HEK293 (cell line): ENCODE measurements at regions not wholly inside any gene's neighbourhood (a gene's known extent, or its start where the extent isn't known, plus 50 kb on each side); places are given as distances from the start of the nearest gene placed in this dataset.

Experiments
- CTCF ChIA-PET: fragments of 350-600 bp; formaldehyde crosslinking; extraction: SDS; loops from one replicate; lab custom pipeline; 2021; ENCODE audit warnings: antibody characterized with exemption; lab: Yijun Ruan, JAX
- POLR2A ChIA-PET: fragments of 300-600 bp; formaldehyde crosslinking; extraction: SDS; loops from one replicate; lab custom pipeline; 2020; ENCODE audit warnings: antibody characterized with exemption, inconsistent platforms; lab: Yijun Ruan, JAX
- H3K27ac ChIP-seq: fragments of 200-500 bp; sonication (Bioruptor generic); 2 replicates; pipeline ENCODE4 v1.5.1; 2014; ENCODE audit warnings: low read depth, low read length, control low read depth, inconsistent platforms; ENCODE audit errors: extremely low read depth
- H3K36me3 ChIP-seq, 2 experiments: fragments of 200-500 bp in 1 of 2; sonication (Bioruptor generic) in 1 of 2; 1 replicate in 1 of 2; 2 replicates in 1 of 2; pipeline ENCODE4 v1.5.1; 2014 to 2017; ENCODE audit warnings: inconsistent platforms in 2 of 2, low read length in 2 of 2; ENCODE audit not compliant: control insufficient read depth in 2 of 2, insufficient read depth in 1 of 2
- H3K4me1 ChIP-seq: fragments of 200-500 bp; sonication (Bioruptor generic); 2 replicates; pipeline ENCODE4 v1.5.1; 2014; ENCODE audit warnings: mild to moderate bottlenecking, low read length, inconsistent platforms; ENCODE audit not compliant: control insufficient read depth, insufficient read depth
- H3K4me3 ChIP-seq: 2 replicates; pipeline ENCODE4 v1.5.1; 2011; ENCODE audit warnings: low read depth, mild to moderate bottlenecking, control low read depth, low read length, moderate library complexity
- H3K9me3 ChIP-seq: fragments of 200-500 bp; sonication (Bioruptor generic); 2 replicates; pipeline ENCODE4 v1.5.1; 2014; ENCODE audit warnings: low read depth, low read length, inconsistent platforms; ENCODE audit not compliant: control insufficient read depth, insufficient read depth
- BCL11A ChIP-seq: fragments of 450-650 bp; formaldehyde crosslinking; IDR thresholded peaks from 2 replicates; pipeline ENCODE4 v1.5.1; 2016; ENCODE audit warnings: low read depth, missing biosample characterization, missing genetic modification characterization
- GLIS1 ChIP-seq: fragments of 450-650 bp; formaldehyde crosslinking; IDR thresholded peaks from 2 replicates; pipeline ENCODE4 v1.5.1; 2016; ENCODE audit warnings: missing biosample characterization, missing genetic modification characterization
- KLF9 ChIP-seq: fragments of 450-650 bp; formaldehyde crosslinking; IDR thresholded peaks from 2 replicates; pipeline ENCODE4 v1.5.1; 2016; ENCODE audit warnings: missing biosample characterization, missing genetic modification characterization, low read depth
- MYNN ChIP-seq: fragments of 450-650 bp; formaldehyde crosslinking; IDR thresholded peaks from 2 replicates; pipeline ENCODE4 v1.5.1; 2016; ENCODE audit warnings: missing biosample characterization, missing genetic modification characterization, borderline replicate concordance
- OVOL3 ChIP-seq: fragments of 450-650 bp; formaldehyde crosslinking; IDR thresholded peaks from 2 replicates; pipeline ENCODE4 v1.5.1; 2016; ENCODE audit warnings: missing biosample characterization, missing genetic modification characterization
- PRDM1 ChIP-seq: fragments of 450-650 bp; formaldehyde crosslinking; IDR thresholded peaks from 2 replicates; pipeline ENCODE4; 2016; ENCODE audit warnings: missing biosample characterization, missing genetic modification characterization
- RBAK ChIP-seq: fragments of 450-650 bp; formaldehyde crosslinking; IDR thresholded peaks from 2 replicates; pipeline ENCODE4 v1.5.1; 2016; ENCODE audit warnings: missing biosample characterization, missing genetic modification characterization
- ZBTB17 ChIP-seq: fragments of 450-650 bp; formaldehyde crosslinking; IDR thresholded peaks from 2 replicates; pipeline ENCODE4 v1.5.1; 2016; ENCODE audit warnings: missing biosample characterization, missing genetic modification characterization
- ZNF121 ChIP-seq: fragments of 450-650 bp; formaldehyde crosslinking; IDR thresholded peaks from 2 replicates; pipeline ENCODE4 v1.5.1; 2016; ENCODE audit warnings: missing biosample characterization, missing genetic modification characterization
- ZNF138 ChIP-seq: fragments of 450-650 bp; formaldehyde crosslinking; IDR thresholded peaks from 2 replicates; pipeline ENCODE4 v1.5.1; 2016; ENCODE audit warnings: missing biosample characterization, missing genetic modification characterization, borderline replicate concordance
- ZNF302 ChIP-seq: fragments of 450-650 bp; formaldehyde crosslinking; IDR thresholded peaks from 2 replicates; pipeline ENCODE4 v1.5.1; 2016; ENCODE audit warnings: missing biosample characterization, missing genetic modification characterization, low read depth
- ZNF311 ChIP-seq: fragments of 450-650 bp; formaldehyde crosslinking; IDR thresholded peaks from 2 replicates; pipeline ENCODE4 v1.5.1; 2017; ENCODE audit warnings: missing biosample characterization, missing genetic modification characterization, borderline replicate concordance
- ZNF335 ChIP-seq: fragments of 450-650 bp; formaldehyde crosslinking; conservative IDR thresholded peaks from 2 replicates; pipeline ENCODE4 v1.5.1; 2016; ENCODE audit warnings: missing biosample characterization, missing genetic modification characterization
- ZNF433 ChIP-seq: fragments of 450-650 bp; formaldehyde crosslinking; IDR thresholded peaks from 2 replicates; pipeline ENCODE4 v1.5.1; 2016; ENCODE audit warnings: missing biosample characterization, missing genetic modification characterization, low read depth
- ZNF514 ChIP-seq: fragments of 450-650 bp; formaldehyde crosslinking; IDR thresholded peaks from 2 replicates; pipeline ENCODE4 v1.5.1; 2016; ENCODE audit warnings: missing biosample characterization, missing genetic modification characterization
- ZNF529 ChIP-seq: fragments of 450-650 bp; formaldehyde crosslinking; IDR thresholded peaks from 2 replicates; pipeline ENCODE4 v1.5.1; 2017; ENCODE audit warnings: missing genetic modification characterization, missing biosample characterization; ENCODE audit not compliant: insufficient replicate concordance
- ZNF549 ChIP-seq: fragments of 450-650 bp; IDR thresholded peaks from 2 replicates; pipeline ENCODE4 v1.5.1; 2018; ENCODE audit warnings: missing biosample characterization, missing genetic modification characterization, mild to moderate bottlenecking, inconsistent platforms, moderate library complexity
- ZNF571 ChIP-seq: fragments of 450-650 bp; formaldehyde crosslinking; IDR thresholded peaks from 2 replicates; pipeline ENCODE4 v1.5.0; 2017; ENCODE audit warnings: missing biosample characterization, missing genetic modification characterization
- ZNF658 ChIP-seq: fragments of 450-650 bp; formaldehyde crosslinking; IDR thresholded peaks from 2 replicates; pipeline ENCODE4; 2016; ENCODE audit warnings: missing biosample characterization, missing genetic modification characterization
- ZNF768 ChIP-seq: fragments of 450-650 bp; formaldehyde crosslinking; IDR thresholded peaks from 2 replicates; pipeline ENCODE4 v1.5.1; 2018; ENCODE audit warnings: missing biosample characterization, mild to moderate bottlenecking, missing genetic modification characterization
- ZNF777 ChIP-seq: fragments of 450-650 bp; formaldehyde crosslinking; IDR thresholded peaks from 2 replicates; pipeline ENCODE4 v1.5.1; 2017; ENCODE audit warnings: missing biosample characterization, missing genetic modification characterization, borderline replicate concordance
- TF ChIP-seq, protein P1 (sequence below): fragments of 450-650 bp; formaldehyde crosslinking; IDR thresholded peaks from 2 replicates; pipeline ENCODE4 v1.5.1; 2016; ENCODE audit warnings: missing biosample characterization, missing genetic modification characterization
- TF ChIP-seq, protein P2 (sequence below): fragments of 450-650 bp; formaldehyde crosslinking; IDR thresholded peaks from 2 replicates; pipeline ENCODE4 v1.5.1; 2016; ENCODE audit warnings: missing biosample characterization, missing genetic modification characterization
- TF ChIP-seq, protein P3 (sequence below): fragments of 450-650 bp; formaldehyde crosslinking; optimal IDR thresholded peaks from 2 replicates; pipeline ENCODE3; 2016; ENCODE audit warnings: missing biosample characterization, mild to moderate bottlenecking, missing genetic modification characterization
- TF ChIP-seq, protein P4 (sequence below): fragments of 450-650 bp; formaldehyde crosslinking; IDR thresholded peaks from 2 replicates; pipeline ENCODE4 v1.5.1; 2016; ENCODE audit warnings: missing biosample characterization, missing genetic modification characterization
- TF ChIP-seq, protein P5 (sequence below): fragments of 450-650 bp; formaldehyde crosslinking; IDR thresholded peaks from 2 replicates; pipeline ENCODE4 v1.5.1; 2016; ENCODE audit warnings: missing biosample characterization, missing genetic modification characterization

DNA sequence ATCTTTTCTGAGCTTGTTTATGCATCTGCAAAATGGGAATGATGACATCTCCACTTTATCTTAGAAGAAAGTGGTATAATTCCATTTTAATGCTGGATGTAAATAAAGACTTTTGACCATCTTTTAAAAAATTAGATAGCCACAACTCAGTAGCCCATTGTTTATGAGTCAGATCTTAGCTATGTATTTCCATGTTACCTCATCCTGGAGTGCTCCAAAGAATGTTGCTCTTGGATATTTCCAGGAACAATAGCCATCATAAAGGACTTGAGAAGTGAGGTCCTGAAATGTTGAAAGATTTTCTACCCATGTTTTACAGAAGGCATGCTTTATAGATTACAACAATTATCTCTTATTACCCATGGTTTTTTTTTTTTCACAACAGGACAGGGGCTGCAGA is 229.3 kb upstream of the EDNRB start (continued):
- no peak for TF ChIP-seq MYNN
- no peak for TF ChIP-seq ZNF514

DNA sequence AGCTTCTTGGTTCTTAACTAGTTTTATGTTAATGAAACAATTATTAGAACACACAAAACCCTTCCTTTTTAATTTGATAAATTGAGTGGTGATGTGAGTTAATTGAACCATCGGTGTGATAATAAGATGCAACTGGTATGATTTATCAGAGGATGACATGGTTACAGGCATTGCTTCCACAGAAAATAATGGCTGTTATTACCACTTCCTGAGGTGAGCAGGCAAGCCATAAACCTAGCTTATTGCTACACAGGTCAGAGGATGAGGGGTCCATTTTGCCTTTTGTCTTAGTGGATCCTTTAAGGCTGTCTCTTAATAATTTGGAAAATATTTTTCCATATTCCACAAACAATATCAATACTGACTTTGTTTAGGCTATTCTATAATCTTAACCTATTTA is 226.6 kb upstream of the EDNRB start:
- H3K27ac ChIP-seq = no peak overlapping the region
- CTCF ChIA-PET = interaction anchor here (0.8 to 1.1 kb wide), 2 partner anchors 24 to 96 kb away, joined by 3 read pairs; no protein-coding TSS in a partner anchor

DNA sequence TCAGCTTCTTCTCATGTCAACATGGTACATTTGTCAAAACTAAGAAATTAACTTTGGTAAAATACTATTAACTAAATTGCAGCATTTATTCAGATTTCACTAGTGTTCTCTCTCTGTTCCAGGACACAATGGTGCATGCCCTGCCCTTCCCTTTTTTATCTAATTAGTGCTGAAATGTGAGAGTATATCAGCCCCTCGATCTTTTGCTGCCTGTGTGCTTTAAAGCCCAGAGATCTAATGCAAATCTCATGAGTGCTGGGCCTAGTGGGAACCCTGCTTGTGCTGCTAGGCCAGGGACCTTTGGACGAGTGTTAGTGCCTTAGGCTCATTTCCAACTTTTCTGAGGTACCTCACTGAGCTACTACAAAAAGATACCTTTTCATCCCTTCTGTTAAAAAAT is 221.1 kb upstream of the EDNRB start:
- no peaks in the 10 kb centered on the region for H3K36me3 ChIP-seq
- no peak overlapping the region for H3K4me3 ChIP-seq
- H3K27ac ChIP-seq = no peak overlapping the region
- CTCF ChIA-PET = interaction anchor here (0.7 to 3.1 kb wide), 5 partner anchors 8 to 839 kb away, joined by 3 to 18 read pairs (median 3); no protein-coding TSS in a partner anchor
- POLR2A ChIA-PET = no interaction called here
- H3K9me3 ChIP-seq = no peaks in the 10 kb centered on the region
- H3K4me1 ChIP-seq = no peaks in the 10 kb centered on the region
- TF ChIP-seq ZNF311 (tag by site-specific recombination) (no peak), ZNF302 (tag by site-specific recombination) (no peak), ZNF138 (no peak), ZNF658 (tag by site-specific recombination) (no peak), RBAK (tag by site-specific recombination) (no peak), ZNF335 (tag by site-specific recombination) (no peak), ZNF121 (tag by site-specific recombination) (no peak), BCL11A (tag by site-specific recombination) (no peak), ZNF529 (tag by site-specific recombination) (no peak)
- TF ChIP-seq, protein P1, sequence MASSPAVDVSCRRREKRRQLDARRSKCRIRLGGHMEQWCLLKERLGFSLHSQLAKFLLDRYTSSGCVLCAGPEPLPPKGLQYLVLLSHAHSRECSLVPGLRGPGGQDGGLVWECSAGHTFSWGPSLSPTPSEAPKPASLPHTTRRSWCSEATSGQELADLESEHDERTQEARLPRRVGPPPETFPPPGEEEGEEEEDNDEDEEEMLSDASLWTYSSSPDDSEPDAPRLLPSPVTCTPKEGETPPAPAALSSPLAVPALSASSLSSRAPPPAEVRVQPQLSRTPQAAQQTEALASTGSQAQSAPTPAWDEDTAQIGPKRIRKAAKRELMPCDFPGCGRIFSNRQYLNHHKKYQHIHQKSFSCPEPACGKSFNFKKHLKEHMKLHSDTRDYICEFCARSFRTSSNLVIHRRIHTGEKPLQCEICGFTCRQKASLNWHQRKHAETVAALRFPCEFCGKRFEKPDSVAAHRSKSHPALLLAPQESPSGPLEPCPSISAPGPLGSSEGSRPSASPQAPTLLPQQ (tag by site-specific recombination) = no peak

More for the DNA sequence above, 226.6 kb upstream of the EDNRB start:
- Histone ChIP-seq H3K9me3 (no peaks in the 10 kb centered on the region), H3K36me3 (no peaks in the 10 kb centered on the region), H3K4me1 (no peaks in the 10 kb centered on the region), H3K4me3 (no peak overlapping the region)
- TF ChIP-seq, protein P2, sequence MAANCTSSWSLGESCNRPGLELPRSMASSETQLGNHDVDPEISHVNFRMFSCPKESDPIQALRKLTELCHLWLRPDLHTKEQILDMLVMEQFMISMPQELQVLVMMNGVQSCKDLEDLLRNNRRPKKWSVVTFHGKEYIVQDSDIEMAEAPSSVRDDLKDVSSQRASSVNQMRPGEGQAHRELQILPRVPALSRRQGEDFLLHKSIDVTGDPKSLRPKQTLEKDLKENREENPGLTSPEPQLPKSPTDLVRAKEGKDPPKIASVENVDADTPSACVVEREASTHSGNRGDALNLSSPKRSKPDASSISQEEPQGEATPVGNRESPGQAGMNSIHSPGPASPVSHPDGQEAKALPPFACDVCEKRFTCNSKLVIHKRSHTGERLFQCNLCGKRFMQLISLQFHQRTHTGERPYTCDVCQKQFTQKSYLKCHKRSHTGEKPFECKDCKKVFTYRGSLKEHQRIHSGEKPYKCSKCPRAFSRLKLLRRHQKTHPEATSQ (tag by site-specific recombination) = no peak
- TF ChIP-seq, protein P3, sequence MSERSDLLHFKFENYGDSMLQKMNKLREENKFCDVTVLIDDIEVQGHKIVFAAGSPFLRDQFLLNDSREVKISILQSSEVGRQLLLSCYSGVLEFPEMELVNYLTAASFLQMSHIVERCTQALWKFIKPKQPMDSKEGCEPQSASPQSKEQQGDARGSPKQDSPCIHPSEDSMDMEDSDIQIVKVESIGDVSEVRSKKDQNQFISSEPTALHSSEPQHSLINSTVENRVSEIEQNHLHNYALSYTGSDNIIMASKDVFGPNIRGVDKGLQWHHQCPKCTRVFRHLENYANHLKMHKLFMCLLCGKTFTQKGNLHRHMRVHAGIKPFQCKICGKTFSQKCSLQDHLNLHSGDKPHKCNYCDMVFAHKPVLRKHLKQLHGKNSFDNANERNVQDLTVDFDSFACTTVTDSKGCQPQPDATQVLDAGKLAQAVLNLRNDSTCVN (tag by site-specific recombination) = no peak
- TF ChIP-seq, protein P4, sequence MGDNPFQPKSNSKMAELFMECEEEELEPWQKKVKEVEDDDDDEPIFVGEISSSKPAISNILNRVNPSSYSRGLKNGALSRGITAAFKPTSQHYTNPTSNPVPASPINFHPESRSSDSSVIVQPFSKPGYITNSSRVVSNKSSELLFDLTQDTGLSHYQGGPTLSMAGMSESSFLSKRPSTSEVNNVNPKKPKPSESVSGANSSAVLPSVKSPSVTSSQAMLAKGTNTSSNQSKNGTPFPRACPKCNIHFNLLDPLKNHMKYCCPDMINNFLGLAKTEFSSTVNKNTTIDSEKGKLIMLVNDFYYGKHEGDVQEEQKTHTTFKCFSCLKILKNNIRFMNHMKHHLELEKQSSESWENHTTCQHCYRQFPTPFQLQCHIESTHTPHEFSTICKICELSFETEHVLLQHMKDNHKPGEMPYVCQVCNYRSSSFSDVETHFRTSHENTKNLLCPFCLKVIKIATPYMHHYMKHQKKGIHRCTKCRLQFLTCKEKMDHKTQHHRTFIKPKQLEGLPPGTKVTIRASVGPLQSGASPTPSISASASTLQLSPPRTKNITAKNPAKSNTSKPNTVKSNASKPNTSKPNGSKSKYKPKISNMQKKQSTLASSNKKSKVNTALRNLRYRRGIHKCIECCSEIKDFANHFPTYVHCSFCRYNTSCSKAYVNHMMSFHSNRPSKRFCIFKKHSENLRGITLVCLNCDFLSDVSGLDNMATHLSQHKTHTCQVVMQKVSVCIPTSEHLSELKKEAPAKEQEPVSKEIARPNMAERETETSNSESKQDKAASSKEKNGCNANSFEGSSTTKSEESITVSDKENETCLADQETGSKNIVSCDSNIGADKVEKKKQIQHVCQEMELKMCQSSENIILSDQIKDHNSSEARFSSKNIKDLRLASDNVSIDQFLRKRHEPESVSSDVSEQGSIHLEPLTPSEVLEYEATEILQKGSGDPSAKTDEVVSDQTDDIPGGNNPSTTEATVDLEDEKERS (tag by site-specific recombination) = no peak
- no peak for TF ChIP-seq ZNF768 (tag by site-specific recombination)
- no peak for TF ChIP-seq ZNF433
- TF ChIP-seq PRDM1 = no peak
- TF ChIP-seq ZNF549 (tag by site-specific recombination) = no peak
- TF ChIP-seq OVOL3 (tag by site-specific recombination) = no peak
- no peak for TF ChIP-seq GLIS1 (tag by site-specific recombination)
- no peak for TF ChIP-seq KLF9 (tag by site-specific recombination)
- TF ChIP-seq ZBTB17 (tag by site-specific recombination) = no peak
- TF ChIP-seq ZNF571 (tag by site-specific recombination) = no peak
- TF ChIP-seq ZNF777 (tag by site-specific recombination) = no peak
- TF ChIP-seq, protein P5, sequence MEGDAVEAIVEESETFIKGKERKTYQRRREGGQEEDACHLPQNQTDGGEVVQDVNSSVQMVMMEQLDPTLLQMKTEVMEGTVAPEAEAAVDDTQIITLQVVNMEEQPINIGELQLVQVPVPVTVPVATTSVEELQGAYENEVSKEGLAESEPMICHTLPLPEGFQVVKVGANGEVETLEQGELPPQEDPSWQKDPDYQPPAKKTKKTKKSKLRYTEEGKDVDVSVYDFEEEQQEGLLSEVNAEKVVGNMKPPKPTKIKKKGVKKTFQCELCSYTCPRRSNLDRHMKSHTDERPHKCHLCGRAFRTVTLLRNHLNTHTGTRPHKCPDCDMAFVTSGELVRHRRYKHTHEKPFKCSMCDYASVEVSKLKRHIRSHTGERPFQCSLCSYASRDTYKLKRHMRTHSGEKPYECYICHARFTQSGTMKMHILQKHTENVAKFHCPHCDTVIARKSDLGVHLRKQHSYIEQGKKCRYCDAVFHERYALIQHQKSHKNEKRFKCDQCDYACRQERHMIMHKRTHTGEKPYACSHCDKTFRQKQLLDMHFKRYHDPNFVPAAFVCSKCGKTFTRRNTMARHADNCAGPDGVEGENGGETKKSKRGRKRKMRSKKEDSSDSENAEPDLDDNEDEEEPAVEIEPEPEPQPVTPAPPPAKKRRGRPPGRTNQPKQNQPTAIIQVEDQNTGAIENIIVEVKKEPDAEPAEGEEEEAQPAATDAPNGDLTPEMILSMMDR = no peak
- POLR2A ChIA-PET = no interaction called here
